Uterus (tissue), 3 donors: ENCODE measurements at regions not wholly inside any gene's neighbourhood (a gene's known extent, or its start where the extent isn't known, plus 50 kb on each side); places are given as distances from the start of the nearest gene placed in this dataset.

Experiments used
- DNase-seq, 2 donors: peaks; one replicate each; pipeline ENCODE4 v3.0.0-alpha.2; 2019 to 2020
- H3K27ac ChIP-seq, 2 donors: fragments of 200-600 bp; sonication (generic); 1 replicate in 1 of 2; 2 replicates in 1 of 2; pipeline ENCODE4 v1.5.1; 2016 to 2018
- H3K27me3 ChIP-seq, 2 donors: fragments of 200-600 bp; sonication (generic); one replicate each; pipeline ENCODE4 v1.5.1; 2018 to 2019; ENCODE audit warnings: control low read depth in 1 of 2
- H3K36me3 ChIP-seq, 2 donors: fragments of 200-600 bp; sonication (generic); one replicate each; pipeline ENCODE4 v1.5.1; 2019; ENCODE audit warnings: control low read depth in 1 of 2
- H3K4me1 ChIP-seq, 2 donors: fragments of 200-600 bp; sonication (generic); one replicate each; pipeline ENCODE4 v1.5.1; 2018 to 2019; ENCODE audit warnings: control low read depth in 1 of 2
- H3K4me3 ChIP-seq, 2 donors: fragments of 200-600 bp; sonication (generic); 1 replicate in 1 of 2; 2 replicates in 1 of 2; pipeline ENCODE4 v1.5.1; 2018 to 2019; ENCODE audit warnings: mild to moderate bottlenecking in 1 of 2
- H3K9me3 ChIP-seq, 2 donors: fragments of 200-600 bp; sonication (generic); one replicate each; pipeline ENCODE4 v1.5.1; 2019; ENCODE audit warnings: control low read depth in 1 of 2
- CTCF ChIP-seq, 4 experiments: fragments of 200-600 bp in 2 of 4; fragments of 450-650 bp in 2 of 4; sonication (generic) in 2 of 4; IDR thresholded peaks; one replicate each; pipeline ENCODE4 v1.5.1; 2016 to 2019; ENCODE audit warnings: antibody characterized with exemption in 4 of 4, mild to moderate bottlenecking in 2 of 4, moderate library complexity in 1 of 4
- POLR2A ChIP-seq, 2 donors: fragments of 450-650 bp; IDR thresholded peaks; one replicate each; pipeline ENCODE4 v1.6.1; 2016; ENCODE audit warnings: antibody characterized with exemption in 2 of 2, mild to moderate bottlenecking in 1 of 2, moderate library complexity in 1 of 2
- intact Hi-C: fragments of 100-400 bp; cut with DNase I; formaldehyde crosslinking; loops from one replicate; pipeline ENCODE4 v1.15.1; 2023; ENCODE audit warnings: low total_unique reads
- donor health status: DM: yes; HTN: yes; CAD: no.

GRCh38 chr2:14363976-14364375, 268.5 kb upstream of the LRATD1 start:
- H3K9me3 ChIP-seq, result no peaks in the 10 kb centered on the region
- no peak overlapping the region for H3K27ac ChIP-seq
- intact Hi-C loops, result no loop called here
- H3K36me3 ChIP-seq, result no peaks in the 10 kb centered on the region
- no peaks in the 10 kb centered on the region for H3K27me3 ChIP-seq
- TF ChIP-seq POLR2A (IDR thresholded peaks at IDR 0.05) (no peak), CTCF (IDR thresholded peaks at IDR 0.05) (no peak)
- H3K4me3 ChIP-seq, result no peak overlapping the region
- DNase-seq, result no peak
- H3K4me1 ChIP-seq, result no peaks in the 10 kb centered on the region

DNA sequence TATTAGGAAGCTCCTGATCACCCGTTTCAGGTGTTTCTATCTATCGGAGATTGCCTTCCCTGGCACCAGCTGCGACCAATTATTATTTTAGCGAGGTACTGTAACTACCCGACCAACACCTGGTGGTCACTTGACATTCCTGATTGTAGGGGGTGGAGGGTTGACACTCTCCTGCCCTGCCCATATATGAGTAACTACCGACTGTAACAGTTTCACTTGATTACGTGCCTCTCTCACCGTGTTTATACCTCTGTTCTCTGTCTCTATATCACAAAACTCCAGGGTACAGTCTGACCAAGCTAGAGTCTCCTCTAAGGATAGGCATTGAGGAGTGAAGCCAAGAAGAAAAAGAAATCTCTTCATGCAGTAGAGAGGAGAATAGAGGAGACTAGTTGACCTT, 268.0 kb upstream of the LRATD1 start:
- TF ChIP-seq CTCF (IDR thresholded peaks at IDR 0.05) (no peak), POLR2A (IDR thresholded peaks at IDR 0.05) (no peak)

GRCh38 chr2:14385043-14385442, 247.5 kb upstream of the LRATD1 start:
- DNase-seq, result no peak
- no peak overlapping the region for H3K27ac ChIP-seq
- H3K9me3 ChIP-seq, result no peaks in the 10 kb centered on the region
- intact Hi-C loops, result no loop called here
- TF ChIP-seq POLR2A (IDR thresholded peaks at IDR 0.05), result no peak
- no peak for TF ChIP-seq CTCF (IDR thresholded peaks at IDR 0.05)
- H3K27me3 ChIP-seq, result no peaks in the 10 kb centered on the region
- no peaks in the 10 kb centered on the region for H3K4me1 ChIP-seq
- H3K4me3 ChIP-seq, result no peak overlapping the region
- no peaks in the 10 kb centered on the region for H3K36me3 ChIP-seq

More for the DNA sequence above, 268.0 kb upstream of the LRATD1 start:
- no peak for DNase-seq
- Histone ChIP-seq H3K4me3 (no peak overlapping the region), H3K36me3 (no peaks in the 10 kb centered on the region), H3K9me3 (no peaks in the 10 kb centered on the region), H3K27me3 (no peaks in the 10 kb centered on the region), H3K4me1 (no peaks in the 10 kb centered on the region), H3K27ac (no peak overlapping the region)
- intact Hi-C loops, result no loop called here

DNA sequence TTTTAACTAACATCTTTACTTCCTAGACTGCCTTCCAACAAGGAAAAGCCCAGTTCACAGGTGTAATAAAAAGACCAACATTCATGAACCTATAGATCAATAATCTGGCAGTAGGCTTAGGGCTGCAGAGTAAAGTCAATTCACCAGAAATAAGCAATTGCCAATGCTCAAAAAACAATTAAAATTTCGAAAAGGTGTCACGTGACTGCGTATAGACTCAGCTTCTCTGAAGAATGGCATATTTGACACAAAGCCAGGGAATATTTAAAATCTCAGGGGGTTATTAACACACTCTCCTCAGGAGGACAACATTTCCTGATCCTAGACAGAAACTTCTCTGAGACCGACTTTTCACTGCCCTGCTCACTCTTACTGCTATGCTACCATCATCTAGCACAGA, 245.2 kb upstream of the LRATD1 start:
- Histone ChIP-seq H3K36me3 (no peaks in the 10 kb centered on the region), H3K9me3 (no peaks in the 10 kb centered on the region), H3K4me3 (no peak overlapping the region), H3K27ac (no peak overlapping the region), H3K4me1 (no peaks in the 10 kb centered on the region), H3K27me3 (no peaks in the 10 kb centered on the region)
- no peak for DNase-seq
- intact Hi-C loops, result no loop called here
- no peak for TF ChIP-seq CTCF (IDR thresholded peaks at IDR 0.05)

DNA sequence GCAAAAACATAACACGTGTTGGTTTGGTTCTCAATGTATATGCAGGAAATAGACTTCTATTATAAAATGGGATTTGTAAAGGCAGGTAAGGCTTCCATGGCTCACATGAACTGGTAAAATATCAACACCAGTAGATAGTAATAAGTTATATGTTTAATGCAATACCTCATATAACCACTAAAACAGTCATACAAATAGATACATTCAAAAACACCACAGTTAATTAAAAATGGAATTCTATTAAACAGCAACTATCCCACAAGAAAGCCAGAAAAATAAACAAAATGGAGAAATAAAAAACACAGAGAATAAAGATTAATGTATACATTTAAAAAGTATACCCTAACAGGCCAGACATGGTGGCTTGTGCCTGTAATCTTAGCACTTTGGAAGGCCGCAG, 243.8 kb upstream of the LRATD1 start:
- TF ChIP-seq CTCF (IDR thresholded peaks at IDR 0.05) (no peak), POLR2A (IDR thresholded peaks at IDR 0.05) (no peak)
- intact Hi-C loops, result no loop called here
- Histone ChIP-seq H3K27ac (no peak overlapping the region), H3K9me3 (no peaks in the 10 kb centered on the region), H3K4me1 (no peaks in the 10 kb centered on the region), H3K27me3 (no peaks in the 10 kb centered on the region), H3K4me3 (no peak overlapping the region), H3K36me3 (no peaks in the 10 kb centered on the region)
- DNase-seq, result no peak
